Panc1 (cell line): ENCODE measurements at regions not wholly inside any gene's neighbourhood (a gene's known extent, or its start where the extent isn't known, plus 50 kb on each side); places are given as distances from the start of the nearest gene placed in this dataset.

Experiments
- ATAC-seq: fragments of 200-7000 bp; cut with Tn5 transposase; 2 replicates; pipeline ENCODE4 v1.9.1; 2020; ENCODE audit warnings: mild to moderate bottlenecking, moderate library complexity
- BruUV-seq: library from RNA; stranded (reverse); fragments of 400-500 nt; replicated peaks from 2 replicates; lab custom pipeline; 2021; lab: Mats Ljungman, UMichigan
- CTCF ChIA-PET: fragments of 300-600 bp; sonication (Branson Sonifier 250); formaldehyde crosslinking; loops from one replicate; lab custom pipeline; 2022; ENCODE audit warnings: antibody characterized with exemption; lab: Charles Lee
- POLR2A ChIA-PET: fragments of 300-600 bp; sonication (Branson Sonifier 250); formaldehyde crosslinking; loops from one replicate; lab custom pipeline; 2022; ENCODE audit warnings: antibody characterized with exemption; lab: Charles Lee
- DNase-seq: peaks from one replicate; pipeline ENCODE4 v3.0.0-alpha.2; 2010; ENCODE audit warnings: low read depth, low spot score
- H3K27ac ChIP-seq: 2 replicates; pipeline ENCODE4 v1.5.1; 2011; ENCODE audit warnings: mild to moderate bottlenecking, low read length, inconsistent platforms
- H3K27me3 ChIP-seq: fragments of 200-500 bp; sonication (Bioruptor generic); 2 replicates; pipeline ENCODE4 v1.6.0; 2014; ENCODE audit warnings: low read length, inconsistent platforms; ENCODE audit not compliant: control insufficient read depth, insufficient read depth
- H3K36me3 ChIP-seq: fragments of 200-500 bp; sonication (Bioruptor generic); 2 replicates; pipeline ENCODE4 v1.5.1; 2014; ENCODE audit warnings: inconsistent platforms, mild to moderate bottlenecking, low read length, moderate library complexity; ENCODE audit not compliant: control insufficient read depth, insufficient read depth
- H3K4me1 ChIP-seq: 2 replicates; pipeline ENCODE4 v1.5.1; 2011; ENCODE audit warnings: inconsistent platforms, mild to moderate bottlenecking, low read length, moderate library complexity; ENCODE audit not compliant: control insufficient read depth, insufficient read depth
- H3K4me3 ChIP-seq, 2 experiments: 2 replicates each; pipeline ENCODE4 v1.5.1; 2011 to 2012; ENCODE audit warnings: low read depth in 2 of 2, low read length in 2 of 2, mild to moderate bottlenecking in 2 of 2, inconsistent platforms in 1 of 2, moderate library complexity in 1 of 2
- H3K9me3 ChIP-seq: fragments of 200-500 bp; sonication (Bioruptor generic); 2 replicates; pipeline ENCODE4 v1.5.1; 2014; ENCODE audit warnings: low read depth, mild to moderate bottlenecking, inconsistent platforms, low read length, moderate library complexity; ENCODE audit not compliant: control insufficient read depth, insufficient read depth
- POLR2AphosphoS5 ChIP-seq: IDR thresholded peaks from 2 replicates; pipeline ENCODE4 v1.6.1; 2012; ENCODE audit warnings: mild to moderate bottlenecking, low read depth, low read length, moderate library complexity
- REST ChIP-seq, 2 experiments: IDR thresholded peaks; 2 replicates each; pipeline ENCODE4 v1.6.1; 2011 to 2012; ENCODE audit warnings: low read depth in 2 of 2, control low read depth in 1 of 2, low read length in 1 of 2, mild to moderate bottlenecking in 1 of 2, moderate library complexity in 1 of 2; ENCODE audit not compliant: insufficient read depth in 1 of 2
- SIN3A ChIP-seq: IDR thresholded peaks from 2 replicates; pipeline ENCODE4 v1.6.1; 2012; ENCODE audit warnings: low read depth, mild to moderate bottlenecking, low read length, moderate library complexity, borderline replicate concordance; ENCODE audit not compliant: insufficient read depth
- TCF7L2 ChIP-seq: IDR thresholded peaks from 2 replicates; pipeline ENCODE4 v1.6.1; 2011; ENCODE audit warnings: mild to moderate bottlenecking, low read depth, low read length, inconsistent platforms
- in situ Hi-C: cut with HindIII; loops from 2 replicates; pipeline ENCODE4 v1.10.0; 2016; ENCODE audit warnings: low sequenced_read_pairs, low pct_unique_long_range_greater_than_20kb
- intact Hi-C: fragments of 100-400 bp; cut with micrococcal nuclease; formaldehyde crosslinking; loops from one replicate; pipeline ENCODE4 v1.10.0; 2022; ENCODE audit not compliant: unreplicated experiment
- TF ChIP-seq, protein P1 (sequence below): fragments of 450-650 bp; IDR thresholded peaks from 2 replicates; pipeline ENCODE4 v1.5.1; 2017; ENCODE audit warnings: mild to moderate bottlenecking

DNA sequence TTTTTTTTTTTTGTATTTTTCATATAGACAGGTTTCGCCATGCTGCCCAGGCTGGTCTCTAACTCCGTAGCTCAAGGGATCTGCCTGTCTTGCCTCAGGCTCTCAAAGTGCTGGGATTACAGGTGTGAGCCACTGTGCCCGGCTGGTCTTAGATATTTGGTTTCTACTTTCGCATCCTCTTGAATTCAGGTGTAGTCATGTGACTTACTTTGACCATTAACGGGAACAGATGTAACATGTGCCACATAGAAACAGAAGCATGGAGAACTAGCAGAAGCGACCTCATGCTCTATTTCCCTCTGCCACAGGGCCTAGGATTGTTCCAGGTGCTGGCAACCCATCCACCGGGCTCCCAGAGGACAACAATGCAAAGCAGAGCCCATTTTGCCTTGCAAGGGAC lies 166.6 kb downstream of the CYLD start:
- no peak overlapping the region for H3K4me3 ChIP-seq
- no peaks in the 10 kb centered on the region for H3K36me3 ChIP-seq
- no peak overlapping the region for H3K27ac ChIP-seq
- BruUV-seq, result no TSS peak
- ATAC-seq (no peak), DNase-seq (no peak)
- H3K4me1 ChIP-seq, result no peaks in the 10 kb centered on the region
- H3K9me3 ChIP-seq, result no peaks in the 10 kb centered on the region
- ChIA-PET CTCF (no interaction called here), POLR2A (no interaction called here)
- TF ChIP-seq, protein P1, sequence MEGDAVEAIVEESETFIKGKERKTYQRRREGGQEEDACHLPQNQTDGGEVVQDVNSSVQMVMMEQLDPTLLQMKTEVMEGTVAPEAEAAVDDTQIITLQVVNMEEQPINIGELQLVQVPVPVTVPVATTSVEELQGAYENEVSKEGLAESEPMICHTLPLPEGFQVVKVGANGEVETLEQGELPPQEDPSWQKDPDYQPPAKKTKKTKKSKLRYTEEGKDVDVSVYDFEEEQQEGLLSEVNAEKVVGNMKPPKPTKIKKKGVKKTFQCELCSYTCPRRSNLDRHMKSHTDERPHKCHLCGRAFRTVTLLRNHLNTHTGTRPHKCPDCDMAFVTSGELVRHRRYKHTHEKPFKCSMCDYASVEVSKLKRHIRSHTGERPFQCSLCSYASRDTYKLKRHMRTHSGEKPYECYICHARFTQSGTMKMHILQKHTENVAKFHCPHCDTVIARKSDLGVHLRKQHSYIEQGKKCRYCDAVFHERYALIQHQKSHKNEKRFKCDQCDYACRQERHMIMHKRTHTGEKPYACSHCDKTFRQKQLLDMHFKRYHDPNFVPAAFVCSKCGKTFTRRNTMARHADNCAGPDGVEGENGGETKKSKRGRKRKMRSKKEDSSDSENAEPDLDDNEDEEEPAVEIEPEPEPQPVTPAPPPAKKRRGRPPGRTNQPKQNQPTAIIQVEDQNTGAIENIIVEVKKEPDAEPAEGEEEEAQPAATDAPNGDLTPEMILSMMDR, result no peak
- TF ChIP-seq TCF7L2 (no peak), POLR2AphosphoS5 (no peak), SIN3A (no peak)
- no peaks in the 10 kb centered on the region; the same call in 1 of the 2 replicates for H3K27me3 ChIP-seq
- in situ Hi-C loops (no loop called here), intact Hi-C loops (no loop called here)

DNA sequence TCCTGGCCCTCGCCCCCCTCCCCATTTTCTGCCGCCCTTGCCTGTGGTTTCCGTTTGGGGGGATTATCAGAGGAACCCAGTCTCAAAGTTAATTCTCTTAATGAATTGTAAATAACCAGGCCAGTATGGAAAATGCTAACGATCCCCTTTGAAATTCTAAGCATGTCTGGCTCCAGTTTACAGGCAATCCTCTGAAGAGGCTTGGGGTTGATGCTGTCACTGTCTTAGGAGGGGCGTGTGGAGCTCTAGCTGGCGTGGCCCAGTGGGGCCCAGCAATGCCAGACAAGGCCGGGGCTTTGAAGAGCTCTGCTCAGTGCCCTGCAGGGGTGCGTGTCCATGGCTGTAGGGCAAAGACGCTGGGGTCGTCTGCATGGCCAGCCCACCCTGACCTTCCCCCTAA lies 164.6 kb downstream of the CYLD start:
- TF ChIP-seq POLR2AphosphoS5 (no peak), SIN3A (no peak), TCF7L2 (no peak), REST (IDR thresholded peaks at IDR 0.05; ENCODE audit: insufficient read depth in 1 of 2, low read depth in 2 of 2, low read length in 1 of 2) (no peak)
- TF ChIP-seq, protein P1, result no peak
- H3K27ac ChIP-seq, result no peak overlapping the region
- in situ Hi-C loops, result no loop called here
- H3K4me1 ChIP-seq, result no peaks in the 10 kb centered on the region
- POLR2A ChIA-PET, result no interaction called here
- H3K36me3 ChIP-seq, result no peaks in the 10 kb centered on the region
- CTCF ChIA-PET, result no interaction called here
- intact Hi-C loops, result no loop called here
- BruUV-seq, result no TSS peak
- H3K9me3 ChIP-seq, result no peaks in the 10 kb centered on the region
- ATAC-seq, result no peak
- no peak for DNase-seq
- H3K27me3 ChIP-seq, result no peaks in the 10 kb centered on the region; the same call in 1 of the 2 replicates
- no peak overlapping the region for H3K4me3 ChIP-seq
